Endothelial cell of umbilical vein (primary cell): ENCODE measurements at regions not wholly inside any gene's neighbourhood (a gene's known extent, or its start where the extent isn't known, plus 50 kb on each side); places are given as distances from the start of the nearest gene placed in this dataset.

Source experiments
- BruUV-seq: library from RNA; stranded (reverse); fragments of 400-500 nt; replicated peaks from 2 replicates; lab custom pipeline; 2021; lab: Mats Ljungman, UMichigan
- CTCF ChIA-PET: fragments of 300-600, 350-600 bp; sonication (Branson Sonifier 250); formaldehyde crosslinking; loops from one replicate; lab custom pipeline; 2021; ENCODE audit warnings: antibody characterized with exemption, inconsistent platforms; lab: Charles Lee
- POLR2A ChIA-PET: fragments of 300-600, 350-600 bp; sonication (Branson Sonifier 250); formaldehyde crosslinking; loops from one replicate; lab custom pipeline; 2021; ENCODE audit warnings: antibody characterized with exemption, inconsistent platforms; lab: Charles Lee
- DNase-seq: peaks from one replicate; pipeline ENCODE4 v3.0.0-alpha.2; 2011; ENCODE audit warnings: low read depth, low spot score
- FAIRE-seq: peaks from 2 replicates; lab custom pipeline; 2011; peaks lifted over from hg19 to GRCh38; lab: Jason Lieb, UNC
- H2AFZ ChIP-seq: 2 replicates; pipeline ENCODE4 v1.6.0; 2012; ENCODE audit warnings: low read depth, low read length, control low read depth, inconsistent platforms
- H3K27ac ChIP-seq: 2 replicates; pipeline ENCODE4 v1.5.1; 2011; ENCODE audit warnings: low read depth, mild to moderate bottlenecking, control low read depth, low read length, moderate library complexity; ENCODE audit not compliant: insufficient read depth
- H3K27me3 ChIP-seq, 2 experiments: 2 replicates each; pipeline versions ENCODE4 v1.6.0 to v1.6.1; 2011; ENCODE audit warnings: low read length in 2 of 2, mixed read lengths in 1 of 2; ENCODE audit not compliant: control insufficient read depth in 2 of 2, insufficient read depth in 2 of 2
- H3K36me3 ChIP-seq, 2 experiments: 2 replicates in 1 of 2; 3 replicates in 1 of 2; pipeline ENCODE4 v1.5.1; 2011; ENCODE audit warnings: low read length in 2 of 2, mild to moderate bottlenecking in 1 of 2, moderate library complexity in 1 of 2; ENCODE audit not compliant: control insufficient read depth in 2 of 2, insufficient read depth in 2 of 2; ENCODE audit errors: extremely low read depth in 1 of 2
- H3K4me1 ChIP-seq: 3 replicates; pipeline ENCODE4 v1.5.1; 2011; ENCODE audit warnings: mild to moderate bottlenecking, low read length; ENCODE audit not compliant: control insufficient read depth, insufficient read depth; ENCODE audit errors: extremely low read depth
- H3K4me2 ChIP-seq: 2 replicates; pipeline ENCODE4 v1.6.1; 2011; ENCODE audit warnings: low read length, control low read depth, mixed read lengths; ENCODE audit not compliant: insufficient read depth
- H3K4me3 ChIP-seq, 3 experiments: fragments of 200-600 bp in 1 of 3; sonication (generic), shearing (Covaris generic) in 1 of 3; replicated peaks in 1 of 3; 2 replicates each; pipeline ENCODE4 v1.5.1; 2011 to 2016; ENCODE audit warnings: control low read depth in 3 of 3, low read length in 3 of 3, mild to moderate bottlenecking in 2 of 3, inconsistent platforms in 1 of 3, low read depth in 1 of 3, moderate library complexity in 1 of 3; ENCODE audit not compliant: insufficient read depth in 1 of 3
- H3K79me2 ChIP-seq: 2 replicates; pipeline ENCODE4 v1.6.0; 2012; ENCODE audit warnings: low read length, inconsistent platforms; ENCODE audit not compliant: control insufficient read depth, insufficient read depth
- H3K9ac ChIP-seq: replicated peaks from 2 replicates; pipeline ENCODE3; 2011; ENCODE audit warnings: low read length, control low read depth; ENCODE audit not compliant: insufficient read depth; ENCODE audit errors: extremely low read depth
- H3K9me1 ChIP-seq: replicated peaks from 3 replicates; pipeline ENCODE4 v1.6.0; 2011; ENCODE audit warnings: mild to moderate bottlenecking, low read length; ENCODE audit not compliant: control insufficient read depth, insufficient read depth; ENCODE audit errors: extremely low read depth
- H3K9me3 ChIP-seq: replicated peaks from 2 replicates; pipeline ENCODE4 v1.5.1; 2012; ENCODE audit warnings: low read length, inconsistent platforms; ENCODE audit not compliant: control insufficient read depth, insufficient read depth
- H4K20me1 ChIP-seq: replicated peaks from 2 replicates; pipeline ENCODE3; 2011; ENCODE audit warnings: mild to moderate bottlenecking, low read length; ENCODE audit not compliant: control insufficient read depth, insufficient read depth; ENCODE audit errors: extremely low read depth
- EZH2 ChIP-seq: IDR thresholded peaks from 2 replicates; pipeline ENCODE4 v1.6.1; 2012; ENCODE audit warnings: borderline replicate concordance, low read depth, mild to moderate bottlenecking, moderate library complexity, low read length, inconsistent platforms; ENCODE audit not compliant: severe bottlenecking
- FOS ChIP-seq: IDR thresholded peaks from 2 replicates; pipeline ENCODE4 v1.6.1; 2011; ENCODE audit warnings: mild to moderate bottlenecking, low read length, moderate library complexity, borderline replicate concordance; ENCODE audit not compliant: insufficient read depth
- GATA2 ChIP-seq: IDR thresholded peaks from 2 replicates; pipeline ENCODE4 v1.7.0; 2011; ENCODE audit warnings: low read depth, mild to moderate bottlenecking, moderate library complexity, mixed read lengths, low read length; ENCODE audit not compliant: insufficient read length, insufficient read depth
- POLR2A ChIP-seq: IDR thresholded peaks from 2 replicates; pipeline ENCODE4 v1.6.1; 2012; ENCODE audit warnings: low read depth, mild to moderate bottlenecking, control low read depth, low read length
- POLR2AphosphoS5 ChIP-seq: IDR thresholded peaks from 2 replicates; pipeline ENCODE4 v1.6.1; 2012; ENCODE audit warnings: low read depth, mild to moderate bottlenecking, control low read depth, low read length, moderate library complexity; ENCODE audit not compliant: insufficient read depth
- dilution Hi-C: fragments of 300-500 bp; cut with MboI; formaldehyde crosslinking; loops from one replicate; pipeline ENCODE4 v1.15.0; 2019; ENCODE audit warnings: low sequenced_read_pairs; ENCODE audit not compliant: extremely low pct_ligation_motif_present
- intact Hi-C: fragments of 100-400 bp; cut with micrococcal nuclease; formaldehyde crosslinking; loops from one replicate; pipeline ENCODE4 v1.10.0; 2022
- TF ChIP-seq, protein P1 (sequence below): IDR thresholded peaks from 2 replicates; pipeline ENCODE4 v1.6.1; 2011; ENCODE audit not compliant: insufficient read depth, insufficient read length
- TF ChIP-seq, protein P2 (sequence below), 2 donors: IDR thresholded peaks; 1 replicate in 1 of 2; 2 replicates in 1 of 2; pipeline ENCODE4 v1.5.1; 2011; ENCODE audit warnings: low read length in 2 of 2, mild to moderate bottlenecking in 2 of 2, moderate library complexity in 2 of 2, control low read depth in 1 of 2, inconsistent platforms in 1 of 2, low read depth in 1 of 2; ENCODE audit not compliant: insufficient read depth in 1 of 2; ENCODE audit errors: extremely low read depth in 1 of 2

GRCh38 chr14:44609876-44610510 lies 102.9 kb upstream of the FSCB start:
- H3K4me2 ChIP-seq = no peak overlapping the region
- TF ChIP-seq POLR2A = no peak
- H3K9ac ChIP-seq = no peak overlapping the region
- dilution Hi-C loops = no loop called here
- ChIA-PET CTCF (no interaction called here), POLR2A (no interaction called here)
- no peak overlapping the region for H3K27ac ChIP-seq
- H3K36me3 ChIP-seq = no peaks in the 10 kb centered on the region
- no peaks in the 10 kb centered on the region for H3K27me3 ChIP-seq
- H3K4me1 ChIP-seq = no peaks in the 10 kb centered on the region
- intact Hi-C loops = no loop called here
- no peaks in the 10 kb centered on the region for H3K9me1 ChIP-seq
- H4K20me1 ChIP-seq = no peaks in the 10 kb centered on the region
- H3K4me3 ChIP-seq = no peak overlapping the region
- peaks cover 2% of the 10 kb centered on the region for H3K9me3 ChIP-seq
- no peak for FAIRE-seq
- no peak for DNase-seq
- no peaks in the 10 kb centered on the region for H3K79me2 ChIP-seq
- no peak overlapping the region for H2AFZ ChIP-seq
- BruUV-seq = no TSS peak

- H3K4me1 ChIP-seq = no peaks in the 10 kb centered on the region
- no peak for TF ChIP-seq FOS
- TF ChIP-seq, protein P1, sequence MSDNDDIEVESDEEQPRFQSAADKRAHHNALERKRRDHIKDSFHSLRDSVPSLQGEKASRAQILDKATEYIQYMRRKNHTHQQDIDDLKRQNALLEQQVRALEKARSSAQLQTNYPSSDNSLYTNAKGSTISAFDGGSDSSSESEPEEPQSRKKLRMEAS = no peak
- TF ChIP-seq GATA2 = no peak
- TF ChIP-seq, protein P2, sequence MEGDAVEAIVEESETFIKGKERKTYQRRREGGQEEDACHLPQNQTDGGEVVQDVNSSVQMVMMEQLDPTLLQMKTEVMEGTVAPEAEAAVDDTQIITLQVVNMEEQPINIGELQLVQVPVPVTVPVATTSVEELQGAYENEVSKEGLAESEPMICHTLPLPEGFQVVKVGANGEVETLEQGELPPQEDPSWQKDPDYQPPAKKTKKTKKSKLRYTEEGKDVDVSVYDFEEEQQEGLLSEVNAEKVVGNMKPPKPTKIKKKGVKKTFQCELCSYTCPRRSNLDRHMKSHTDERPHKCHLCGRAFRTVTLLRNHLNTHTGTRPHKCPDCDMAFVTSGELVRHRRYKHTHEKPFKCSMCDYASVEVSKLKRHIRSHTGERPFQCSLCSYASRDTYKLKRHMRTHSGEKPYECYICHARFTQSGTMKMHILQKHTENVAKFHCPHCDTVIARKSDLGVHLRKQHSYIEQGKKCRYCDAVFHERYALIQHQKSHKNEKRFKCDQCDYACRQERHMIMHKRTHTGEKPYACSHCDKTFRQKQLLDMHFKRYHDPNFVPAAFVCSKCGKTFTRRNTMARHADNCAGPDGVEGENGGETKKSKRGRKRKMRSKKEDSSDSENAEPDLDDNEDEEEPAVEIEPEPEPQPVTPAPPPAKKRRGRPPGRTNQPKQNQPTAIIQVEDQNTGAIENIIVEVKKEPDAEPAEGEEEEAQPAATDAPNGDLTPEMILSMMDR (IDR thresholded peaks at IDR 0.05; ENCODE audit: extremely low read depth in 1 of 2, insufficient read depth in 1 of 2, low read depth in 1 of 2, low read length in 2 of 2) = no peak
- TF ChIP-seq POLR2AphosphoS5 = no peak
- TF ChIP-seq EZH2 = no peak
- TF ChIP-seq POLR2A = no peak
- CTCF ChIA-PET = no interaction called here
- BruUV-seq = no TSS peak
- no peak overlapping the region for H3K4me2 ChIP-seq
- peaks cover 2% of the 10 kb centered on the region for H3K9me3 ChIP-seq
- POLR2A ChIA-PET = no interaction called here
- no peak overlapping the region for H3K27ac ChIP-seq
- no peak overlapping the region for H3K4me3 ChIP-seq
- dilution Hi-C loops (no loop called here), intact Hi-C loops (no loop called here)
- no peaks in the 10 kb centered on the region for H3K79me2 ChIP-seq
- H4K20me1 ChIP-seq = no peaks in the 10 kb centered on the region
- H2AFZ ChIP-seq = no peak overlapping the region
- H3K27me3 ChIP-seq = no peaks in the 10 kb centered on the region
- FAIRE-seq (no peak), DNase-seq (no peak)
- H3K9me1 ChIP-seq = no peaks in the 10 kb centered on the region
- H3K36me3 ChIP-seq = no peaks in the 10 kb centered on the region
- no peak overlapping the region for H3K9ac ChIP-seq
Measured at GRCh38 chr14:44609201-44609600, 102.1 kb upstream of the FSCB start.
